Caco-2 (cell line): ENCODE measurements at regions not wholly inside any gene's neighbourhood (a gene's known extent, or its start where the extent isn't known, plus 50 kb on each side); places are given as distances from the start of the nearest gene placed in this dataset.

Experiments used
- BruUV-seq: library from RNA; stranded (reverse); fragments of 400-500 nt; replicated peaks from 2 replicates; lab custom pipeline; 2021; lab: Mats Ljungman, UMichigan
- CTCF ChIA-PET: fragments of 300-600 bp; sonication (Branson Sonifier 250); formaldehyde crosslinking; loops from one replicate; lab custom pipeline; 2022; ENCODE audit warnings: antibody characterized with exemption; lab: Charles Lee
- POLR2A ChIA-PET: fragments of 300-600 bp; sonication (Branson Sonifier 250); formaldehyde crosslinking; loops from one replicate; lab custom pipeline; 2022; ENCODE audit warnings: antibody characterized with exemption; lab: Charles Lee
- DNase-seq, 2 experiments: peaks; one replicate each; pipeline versions ENCODE4 v3.0.0 to v3.0.0-alpha.2; 2020 to 2022
- H3K27me3 ChIP-seq: replicated peaks from 2 replicates; pipeline ENCODE4 v1.6.0; 2011; ENCODE audit warnings: low read length; ENCODE audit not compliant: control insufficient read depth, insufficient read depth
- H3K36me3 ChIP-seq: 2 replicates; pipeline ENCODE4 v1.5.1; 2011; ENCODE audit warnings: low read length; ENCODE audit not compliant: control insufficient read depth, insufficient read depth
- H3K4me1 ChIP-seq: fragments of 250-450 bp; sonication (Bioruptor Pico); 2 replicates; pipeline ENCODE4 v1.5.1; 2020; ENCODE audit warnings: mild to moderate bottlenecking
- H3K4me3 ChIP-seq: 2 replicates; pipeline ENCODE4 v1.5.1; 2011; ENCODE audit warnings: low read depth, mild to moderate bottlenecking, control low read depth, low read length
- H3K9me3 ChIP-seq: fragments of 250-450 bp; sonication (Bioruptor Pico); 2 replicates; pipeline ENCODE4 v1.5.1; 2020; ENCODE audit warnings: mild to moderate bottlenecking, moderate library complexity
- H3K27ac Mint-ChIP-seq: one replicate; pipeline ENCODE4 v1.8.0; 2022; ENCODE audit warnings: mixed read lengths; ENCODE audit not compliant: unreplicated experiment
- H3K27me3 Mint-ChIP-seq: one replicate; pipeline ENCODE4 v1.8.0; 2022; ENCODE audit warnings: mixed read lengths; ENCODE audit not compliant: insufficient read depth, unreplicated experiment
- H3K36me3 Mint-ChIP-seq: one replicate; pipeline ENCODE4 v1.8.0; 2022; ENCODE audit warnings: mild to moderate bottlenecking, mixed read lengths; ENCODE audit not compliant: insufficient read depth, unreplicated experiment
- H3K4me1 Mint-ChIP-seq: one replicate; pipeline ENCODE4 v1.8.0; 2022; ENCODE audit warnings: low read depth, mixed read lengths; ENCODE audit not compliant: unreplicated experiment
- H3K4me3 Mint-ChIP-seq: one replicate; pipeline ENCODE4 v1.8.0; 2022; ENCODE audit warnings: mild to moderate bottlenecking, moderate library complexity, mixed read lengths; ENCODE audit not compliant: unreplicated experiment
- H3K9me3 Mint-ChIP-seq: one replicate; pipeline ENCODE4 v1.8.0; 2022; ENCODE audit warnings: mixed read lengths; ENCODE audit not compliant: unreplicated experiment
- CTCF ChIP-seq, 2 experiments: fragments of 200-600 bp in 1 of 2; IDR thresholded peaks; 1 replicate in 1 of 2; 2 replicates in 1 of 2; pipeline versions ENCODE4 v1.5.1 to v1.8.0; 2011 to 2022; ENCODE audit warnings: antibody characterized with exemption in 1 of 2, control low read depth in 1 of 2, inconsistent platforms in 1 of 2, low read depth in 1 of 2, low read length in 1 of 2, mild to moderate bottlenecking in 1 of 2, moderate library complexity in 1 of 2; ENCODE audit not compliant: insufficient read depth in 1 of 2, severe bottlenecking in 1 of 2, unreplicated experiment in 1 of 2
- intact Hi-C: fragments of 100-400 bp; cut with micrococcal nuclease; formaldehyde crosslinking; loops from one replicate; pipeline ENCODE4 v1.10.0; 2022; ENCODE audit not compliant: unreplicated experiment

GRCh38 chr5:27466959-27467358, 428.6 kb upstream of the CDH9 start:
- no peak overlapping the region for H3K27ac Mint-ChIP-seq
- H3K36me3 Mint-ChIP-seq: no peaks in the 10 kb centered on the region
- H3K4me3 ChIP-seq: no peak overlapping the region
- TF ChIP-seq CTCF (IDR thresholded peaks at IDR 0.05; ENCODE audit: insufficient read depth in 1 of 2, low read depth in 1 of 2, low read length in 1 of 2, severe bottlenecking in 1 of 2, unreplicated experiment in 1 of 2): no peak
- CTCF ChIA-PET: no interaction called here
- no peaks in the 10 kb centered on the region for H3K36me3 ChIP-seq
- POLR2A ChIA-PET: no interaction called here
- no peaks in the 10 kb centered on the region; the same call in 1 of the 2 replicates for H3K4me1 ChIP-seq
- BruUV-seq: no TSS peak
- H3K4me1 Mint-ChIP-seq: no peaks in the 10 kb centered on the region
- no peaks in the 10 kb centered on the region for H3K27me3 ChIP-seq
- DNase-seq: no peak
- H3K9me3 ChIP-seq: no peaks in the 10 kb centered on the region
- no peaks in the 10 kb centered on the region for H3K9me3 Mint-ChIP-seq
- intact Hi-C loops: no loop called here
- H3K4me3 Mint-ChIP-seq: no peak overlapping the region
- no peaks in the 10 kb centered on the region for H3K27me3 Mint-ChIP-seq

GRCh38 chr5:27465140-27465539, 426.8 kb upstream of the CDH9 start:
- intact Hi-C loops: no loop called here
- Mint-ChIP-seq H3K4me3 (no peak overlapping the region), H3K4me1 (no peaks in the 10 kb centered on the region), H3K36me3 (no peaks in the 10 kb centered on the region), H3K9me3 (no peaks in the 10 kb centered on the region), H3K27me3 (no peaks in the 10 kb centered on the region), H3K27ac (no peak overlapping the region)
- no peak for DNase-seq
- ChIA-PET POLR2A (no interaction called here), CTCF (no interaction called here)
- no peaks in the 10 kb centered on the region for H3K36me3 ChIP-seq
- no peaks in the 10 kb centered on the region for H3K27me3 ChIP-seq
- no peak for TF ChIP-seq CTCF (IDR thresholded peaks at IDR 0.05; ENCODE audit: insufficient read depth in 1 of 2, low read depth in 1 of 2, low read length in 1 of 2, severe bottlenecking in 1 of 2, unreplicated experiment in 1 of 2)
- no TSS peak for BruUV-seq
- H3K4me1 ChIP-seq: no peaks in the 10 kb centered on the region
- H3K4me3 ChIP-seq: no peak overlapping the region
- H3K9me3 ChIP-seq: no peaks in the 10 kb centered on the region

DNA sequence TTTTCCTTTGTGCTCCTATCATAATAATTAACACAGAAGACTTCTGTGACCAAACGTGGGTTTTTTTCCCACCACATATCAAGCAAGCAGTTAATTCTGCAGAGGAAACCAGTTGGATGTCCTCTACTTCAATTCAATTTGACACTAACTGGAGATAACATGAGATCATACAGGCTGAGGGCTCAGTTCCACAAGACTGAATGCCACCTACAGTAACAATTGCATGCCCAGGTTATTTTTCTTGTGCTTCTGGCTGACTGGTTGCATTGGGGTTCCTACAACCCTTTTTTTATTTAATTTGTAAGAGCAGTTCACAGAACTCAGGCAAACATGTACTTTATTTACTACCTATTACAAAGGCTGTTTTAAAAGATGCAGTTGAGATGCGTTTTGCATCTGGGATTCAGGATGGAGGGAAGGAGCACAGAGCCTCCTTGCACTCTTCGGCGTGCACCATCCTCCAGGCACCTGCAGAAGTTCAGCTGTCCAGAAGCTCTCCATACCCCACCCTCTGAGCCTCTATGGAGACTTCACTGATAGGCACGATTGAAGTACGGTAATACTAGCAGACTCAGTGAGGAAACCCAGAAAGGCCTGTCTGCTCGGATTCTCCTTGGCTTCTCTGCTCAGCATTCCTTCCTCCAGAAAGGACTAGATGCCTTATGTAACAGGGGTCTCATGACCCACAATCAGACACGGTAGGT, 425.2 kb upstream of the CDH9 start:
- no TSS peak for BruUV-seq
- Mint-ChIP-seq H3K4me3 (no peak overlapping the region), H3K9me3 (no peaks in the 10 kb centered on the region), H3K27ac (no peak overlapping the region), H3K4me1 (no peaks in the 10 kb centered on the region), H3K27me3 (no peaks in the 10 kb centered on the region), H3K36me3 (no peaks in the 10 kb centered on the region)
- no peak for TF ChIP-seq CTCF (IDR thresholded peaks at IDR 0.05; ENCODE audit: insufficient read depth in 1 of 2, low read depth in 1 of 2, low read length in 1 of 2, severe bottlenecking in 1 of 2, unreplicated experiment in 1 of 2)
- Histone ChIP-seq H3K4me3 (no peak overlapping the region), H3K27me3 (no peaks in the 10 kb centered on the region), H3K9me3 (no peaks in the 10 kb centered on the region), H3K36me3 (no peaks in the 10 kb centered on the region), H3K4me1 (no peaks in the 10 kb centered on the region)
- CTCF ChIA-PET: no interaction called here
- no peak for DNase-seq
- intact Hi-C loops: no loop called here
- POLR2A ChIA-PET: no interaction called here
